ENCODE measurements at regions not wholly inside any gene's neighbourhood (a gene's known extent, or its start where the extent isn't known, plus 50 kb on each side); places are given as distances from the start of the nearest gene placed in this dataset.
"Not testable (repeated sequence)": the region's sequence is repeated elsewhere in the genome, so short reads cannot be mapped to it uniquely, and the experiment has no call there.

GRCh38 chr11:90468923-90469322 lies 246.1 kb upstream of the CHORDC1 start:
- peak; percentile 76 for DNase-seq

- no peak for DNase-seq
These were observed 242.7 kb upstream of the CHORDC1 start for GRCh38 chr11:90465553-90465952.

- DNase-seq = not testable (repeated sequence)
These were observed 232.6 kb upstream of the CHORDC1 start for GRCh38 chr11:90455347-90455920.

DNA sequence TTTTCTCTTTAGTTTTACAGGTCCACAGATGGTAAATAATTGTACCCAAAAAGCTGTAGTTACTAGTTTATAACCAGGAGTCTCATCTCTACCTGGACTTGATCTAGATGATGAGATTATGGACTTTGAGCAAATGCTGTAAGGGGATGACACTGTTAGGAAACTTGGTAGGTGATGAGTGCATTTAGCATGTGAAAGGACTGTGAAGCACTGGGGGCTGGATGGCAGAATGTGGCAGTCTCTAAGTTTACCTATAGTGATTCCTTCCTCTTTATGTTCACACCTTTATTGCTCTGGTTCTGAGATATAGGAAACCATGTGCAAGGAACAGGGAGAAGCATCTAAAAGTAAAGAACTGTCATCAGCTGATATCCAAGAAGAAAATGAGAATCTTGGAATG lies 230.7 kb upstream of the CHORDC1 start:
- no peak for DNase-seq

DNA sequence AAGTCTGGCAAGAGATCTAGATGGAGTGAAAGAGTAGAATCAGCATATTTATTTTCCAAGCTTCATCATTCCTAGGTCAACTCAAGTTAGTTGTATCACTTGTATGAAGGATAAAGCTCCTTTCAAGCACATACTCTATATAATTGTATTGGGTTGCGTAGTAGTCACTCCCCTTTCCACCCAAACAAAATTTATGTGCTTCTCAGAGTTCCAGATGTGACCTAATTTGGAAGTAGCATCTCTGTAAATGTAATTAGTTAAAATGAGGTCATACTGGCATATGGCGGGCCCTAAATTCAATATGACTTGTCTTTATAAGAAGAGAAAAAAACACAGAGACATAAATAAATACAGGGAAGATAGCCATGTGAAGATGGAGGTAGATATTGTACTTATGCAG lies 226.8 kb upstream of the CHORDC1 start:
- DNase-seq = no peak

DNA sequence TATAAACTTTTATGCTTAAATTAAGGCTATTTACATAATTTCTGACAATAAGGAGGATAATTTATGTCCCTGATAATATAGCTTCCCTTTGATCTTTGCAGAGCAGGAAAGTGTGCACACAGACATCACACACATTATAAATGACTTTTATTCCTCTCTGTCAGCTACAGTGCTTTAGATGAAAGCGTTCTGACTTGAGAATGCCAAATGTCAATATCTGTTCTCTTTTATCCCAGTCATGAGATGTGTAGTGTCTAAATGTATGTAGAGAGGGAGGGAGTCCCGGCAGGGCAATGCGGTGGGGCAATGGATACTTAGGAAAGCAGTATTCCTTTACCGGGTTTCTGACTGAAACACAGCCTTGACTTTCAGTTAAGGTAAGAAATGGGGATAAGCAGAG lies 225.4 kb upstream of the CHORDC1 start:
- no peak for DNase-seq

- no peak for DNase-seq
These were observed 224.8 kb upstream of the CHORDC1 start for GRCh38 chr11:90447618-90448017.

DNA sequence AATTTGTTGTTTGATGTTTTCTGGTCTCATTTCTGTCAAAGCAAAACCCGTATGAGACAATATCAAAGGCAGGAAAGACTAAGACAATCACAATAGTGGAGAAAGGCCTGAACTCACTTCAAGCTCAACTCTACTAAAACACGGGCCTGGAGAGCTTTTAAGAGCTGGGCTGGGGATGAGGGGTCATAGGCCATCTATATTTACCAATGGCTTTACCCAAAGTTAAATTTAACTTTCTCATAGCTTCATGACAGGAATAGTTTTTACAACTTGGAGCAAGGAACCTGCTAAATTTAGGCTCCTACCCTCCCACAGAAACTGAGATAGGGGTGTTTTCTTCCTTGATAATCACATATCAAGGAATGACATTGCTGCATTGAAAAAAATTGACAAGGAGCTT lies 223.4 kb upstream of the CHORDC1 start:
- no peak for DNase-seq

DNA sequence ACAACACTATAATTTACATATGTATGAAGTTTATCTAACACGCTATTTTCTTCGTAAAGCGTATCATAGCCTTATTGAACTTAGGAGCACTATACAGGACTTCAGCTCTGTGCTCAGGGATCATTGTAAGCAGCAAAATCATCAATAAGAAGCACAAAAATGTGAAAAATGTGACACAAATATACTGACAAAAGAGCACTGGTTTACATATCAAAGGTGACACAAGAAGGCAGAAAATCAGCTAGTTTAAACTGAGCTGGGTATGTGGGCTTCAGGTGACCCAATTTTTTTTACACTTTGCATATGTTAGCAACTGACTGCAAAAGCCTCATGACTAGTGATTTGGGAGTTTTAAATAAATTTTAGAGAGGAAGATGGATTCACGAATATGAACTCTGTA lies 215.2 kb upstream of the CHORDC1 start:
- DNase-seq = no peak

DNA sequence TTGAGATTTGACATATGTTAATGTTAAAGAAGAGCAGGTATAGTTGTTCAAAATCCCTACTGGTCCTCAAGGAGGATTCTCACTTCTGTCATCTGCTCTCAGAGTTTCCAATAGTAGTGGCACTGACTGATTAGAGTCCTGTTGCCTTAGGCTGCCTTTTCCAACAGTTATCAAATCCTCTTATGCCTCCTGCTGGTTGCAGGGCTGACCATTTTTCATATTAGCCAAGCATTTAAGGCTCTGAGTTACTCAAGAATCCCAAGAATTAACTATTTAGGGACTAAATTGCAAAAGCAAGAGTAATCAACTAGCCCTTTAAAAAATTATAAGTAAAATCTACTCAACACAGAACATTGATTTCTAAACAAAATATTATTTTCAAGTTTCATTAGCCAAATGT lies 212.0 kb upstream of the CHORDC1 start:
- no peak for DNase-seq

DNA sequence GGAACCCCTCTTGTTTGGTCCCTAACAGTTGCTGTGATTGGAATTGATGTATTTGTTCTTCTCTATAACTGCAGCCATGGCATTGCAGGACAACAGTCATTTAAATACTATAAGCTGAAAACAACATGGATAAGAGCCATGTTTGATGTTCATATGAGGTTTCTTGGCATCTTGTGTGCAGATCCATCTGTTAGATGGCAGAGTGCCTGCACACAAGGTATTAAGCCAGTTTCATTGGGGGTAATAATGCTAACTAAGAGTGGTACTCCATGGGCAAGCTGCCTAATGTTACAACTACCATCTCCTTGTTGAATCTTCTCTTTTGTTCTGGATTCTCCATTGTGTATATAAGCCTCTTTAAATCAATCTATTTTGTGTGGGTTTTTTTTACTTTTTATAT lies 206.0 kb upstream of the CHORDC1 start:
- no peak for DNase-seq

- no peak for DNase-seq
These were observed 203.6 kb upstream of the CHORDC1 start for GRCh38 chr11:90426442-90426841.

GRCh38 chr11:90423378-90423777 lies 200.5 kb upstream of the CHORDC1 start:
- DNase-seq = no peak

- DNase-seq = not testable (repeated sequence)
These were observed 199.9 kb upstream of the CHORDC1 start for GRCh38 chr11:90422787-90423186.

GRCh38 chr11:90414221-90414620 lies 191.4 kb upstream of the CHORDC1 start:
- DNase-seq = no peak

GRCh38 chr11:90407350-90407749 lies 184.5 kb upstream of the CHORDC1 start:
- DNase-seq = no peak

DNA sequence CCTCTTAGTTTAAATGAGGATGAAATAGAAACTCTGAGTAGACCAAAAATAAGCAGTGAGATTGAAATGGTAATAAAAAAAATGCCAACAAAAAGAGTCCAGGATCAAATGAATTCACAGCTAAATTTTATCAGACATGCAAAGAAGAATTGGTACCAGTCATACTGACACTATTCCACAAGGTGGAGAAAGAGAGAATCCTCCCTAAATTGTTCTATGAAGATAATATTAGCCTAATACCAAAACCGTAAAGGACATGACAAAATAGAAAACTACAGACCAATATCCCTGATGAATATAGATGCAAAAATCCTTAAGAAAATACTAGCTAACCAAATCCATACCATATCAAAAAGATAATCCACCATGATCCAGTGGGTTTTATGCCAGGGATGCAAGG lies 169.8 kb upstream of the CHORDC1 start:
- no peak for DNase-seq

- no peak for DNase-seq
These were observed 168.9 kb upstream of the CHORDC1 start for GRCh38 chr11:90391756-90392155.

GRCh38 chr11:90380206-90380605 lies 157.4 kb upstream of the CHORDC1 start:
- DNase-seq = no peak

- no peak for DNase-seq
These were observed 151.1 kb upstream of the CHORDC1 start for GRCh38 chr11:90373971-90374370.

GRCh38 chr11:90364527-90364926 lies 141.7 kb upstream of the CHORDC1 start:
- no peak for DNase-seq

GRCh38 chr11:90363739-90364138 lies 140.9 kb upstream of the CHORDC1 start:
- DNase-seq = no peak

- no peak for DNase-seq
These were observed 132.4 kb upstream of the CHORDC1 start for GRCh38 chr11:90355200-90355599.

DNA sequence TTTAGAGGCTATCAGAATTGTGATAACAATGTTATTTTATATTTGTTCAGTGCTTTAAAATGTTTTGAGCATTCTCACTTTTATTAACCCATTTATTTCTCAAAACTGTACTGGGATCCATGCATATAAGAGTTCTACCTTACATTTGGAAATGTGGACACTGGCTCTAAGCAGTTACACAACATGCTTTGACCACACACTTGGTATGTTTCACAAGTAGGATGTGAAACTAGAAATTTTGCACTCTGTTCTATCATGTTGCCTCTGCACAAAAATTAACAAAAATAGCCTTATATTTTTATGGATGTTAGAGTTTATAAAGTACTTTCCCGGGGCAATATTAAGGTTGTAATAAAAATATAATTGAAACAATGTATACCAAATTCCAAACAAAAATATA lies 126.9 kb upstream of the CHORDC1 start:
- DNase-seq = no peak

GRCh38 chr11:90344546-90344945 lies 121.7 kb upstream of the CHORDC1 start:
- DNase-seq = no peak

DNA sequence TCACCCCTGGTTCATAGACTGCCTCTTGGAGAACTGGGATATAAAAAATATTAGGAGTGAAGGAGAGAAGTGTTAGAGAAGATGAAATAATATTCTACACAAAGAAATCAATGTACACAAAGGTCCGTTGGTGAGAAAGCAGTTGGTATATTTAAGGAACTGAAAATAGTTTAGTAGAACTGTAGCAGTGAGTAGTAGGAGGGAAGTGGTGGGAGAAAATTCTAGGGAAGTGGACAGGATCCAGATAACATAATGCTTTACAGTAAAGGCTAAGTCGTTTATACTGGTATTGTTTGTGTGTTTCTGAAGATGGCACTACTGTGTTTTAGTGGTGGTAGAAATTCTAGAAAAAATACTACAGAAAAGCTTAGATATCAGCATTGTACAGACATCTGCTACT lies 120.8 kb upstream of the CHORDC1 start:
- DNase-seq = no peak
